Lower leg skin (tissue), 4 donors: ENCODE measurements at regions not wholly inside any gene's neighbourhood (a gene's known extent, or its start where the extent isn't known, plus 50 kb on each side); places are given as distances from the start of the nearest gene placed in this dataset.

Experiments
- DNase-seq, 2 donors: peaks; one replicate each; pipeline ENCODE4 v3.0.0-alpha.2; 2019; ENCODE audit warnings: low spot score in 2 of 2
- H3K4me3 ChIP-seq: fragments of 200-600 bp; sonication (generic); 2 replicates; pipeline ENCODE4 v1.5.1; 2017; ENCODE audit warnings: mild to moderate bottlenecking, low read depth; ENCODE audit not compliant: poor library complexity, severe bottlenecking
- POLR2A ChIP-seq, 2 donors: fragments of 450-650 bp; IDR thresholded peaks; one replicate each; pipeline ENCODE4 v1.6.1; 2016 to 2017; ENCODE audit warnings: antibody characterized with exemption in 2 of 2, mild to moderate bottlenecking in 1 of 2, moderate library complexity in 1 of 2
- WGBS, 2 donors: methylation state at CpG; one replicate each; pipeline ENCODE4 v1.1.5; 2018; 5-methylcytosine and 5-hydroxymethylcytosine counted together
- intact Hi-C: fragments of 100-400 bp; cut with DNase I; formaldehyde crosslinking; loops from one replicate; pipeline ENCODE4 v1.15.0; 2023; ENCODE audit warnings: low total_unique reads
- TF ChIP-seq, protein P1 (sequence below), 3 donors: fragments of 450-650 bp; IDR thresholded peaks; one replicate each; pipeline ENCODE4 v1.5.1; 2016; ENCODE audit warnings: antibody characterized with exemption in 3 of 3, mild to moderate bottlenecking in 3 of 3, moderate library complexity in 2 of 3

GRCh38 chr11:82676483-82677094 is 57.1 kb downstream of the FAM181B start:
- TF ChIP-seq, protein P1, sequence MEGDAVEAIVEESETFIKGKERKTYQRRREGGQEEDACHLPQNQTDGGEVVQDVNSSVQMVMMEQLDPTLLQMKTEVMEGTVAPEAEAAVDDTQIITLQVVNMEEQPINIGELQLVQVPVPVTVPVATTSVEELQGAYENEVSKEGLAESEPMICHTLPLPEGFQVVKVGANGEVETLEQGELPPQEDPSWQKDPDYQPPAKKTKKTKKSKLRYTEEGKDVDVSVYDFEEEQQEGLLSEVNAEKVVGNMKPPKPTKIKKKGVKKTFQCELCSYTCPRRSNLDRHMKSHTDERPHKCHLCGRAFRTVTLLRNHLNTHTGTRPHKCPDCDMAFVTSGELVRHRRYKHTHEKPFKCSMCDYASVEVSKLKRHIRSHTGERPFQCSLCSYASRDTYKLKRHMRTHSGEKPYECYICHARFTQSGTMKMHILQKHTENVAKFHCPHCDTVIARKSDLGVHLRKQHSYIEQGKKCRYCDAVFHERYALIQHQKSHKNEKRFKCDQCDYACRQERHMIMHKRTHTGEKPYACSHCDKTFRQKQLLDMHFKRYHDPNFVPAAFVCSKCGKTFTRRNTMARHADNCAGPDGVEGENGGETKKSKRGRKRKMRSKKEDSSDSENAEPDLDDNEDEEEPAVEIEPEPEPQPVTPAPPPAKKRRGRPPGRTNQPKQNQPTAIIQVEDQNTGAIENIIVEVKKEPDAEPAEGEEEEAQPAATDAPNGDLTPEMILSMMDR (IDR thresholded peaks at IDR 0.05): no peak
- TF ChIP-seq POLR2A (IDR thresholded peaks at IDR 0.05): no peak
- intact Hi-C loops: no loop called here
- WGBS, 2 donors: 52 to 54% methylated on average over 3 of the region's 3 CpGs
- H3K4me3 ChIP-seq: no peak overlapping the region
- DNase-seq: no peak

DNA sequence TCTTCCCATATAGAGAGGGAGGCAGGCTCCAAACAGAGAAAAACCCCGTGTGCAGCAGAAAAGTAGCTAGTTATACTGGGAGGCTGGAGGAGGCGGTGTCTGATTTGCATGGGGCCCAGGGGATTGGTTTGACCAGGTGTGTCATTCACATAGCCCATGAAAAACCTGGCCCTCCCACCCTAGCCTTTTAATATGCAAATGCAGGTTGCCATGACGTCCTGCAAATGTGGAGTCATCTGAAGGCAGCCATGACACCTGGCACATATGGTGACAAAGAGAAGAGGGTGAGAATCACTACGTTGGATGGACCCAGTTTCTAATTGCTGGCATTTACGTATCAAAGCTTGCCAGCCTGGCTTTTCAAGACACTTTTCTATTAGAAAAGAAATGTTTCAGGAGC is 57.8 kb downstream of the FAM181B start:
- TF ChIP-seq, protein P1 (IDR thresholded peaks at IDR 0.05): no peak
- no peak for TF ChIP-seq POLR2A (IDR thresholded peaks at IDR 0.05)
- no peak overlapping the region for H3K4me3 ChIP-seq
- DNase-seq: no peak
- WGBS, 2 donors: 77 to 78% methylated on average over 5 of the region's 5 CpGs
- intact Hi-C loops: no loop called here

GRCh38 chr11:82673631-82674030 is 60.0 kb downstream of the FAM181B start:
- no peak overlapping the region for H3K4me3 ChIP-seq
- WGBS, 2 donors: 59 to 76% methylated on average over 3 of the region's 3 CpGs
- no peak for DNase-seq
- intact Hi-C loops: no loop called here
- TF ChIP-seq, protein P1 (IDR thresholded peaks at IDR 0.05): no peak
- no peak for TF ChIP-seq POLR2A (IDR thresholded peaks at IDR 0.05)

DNA sequence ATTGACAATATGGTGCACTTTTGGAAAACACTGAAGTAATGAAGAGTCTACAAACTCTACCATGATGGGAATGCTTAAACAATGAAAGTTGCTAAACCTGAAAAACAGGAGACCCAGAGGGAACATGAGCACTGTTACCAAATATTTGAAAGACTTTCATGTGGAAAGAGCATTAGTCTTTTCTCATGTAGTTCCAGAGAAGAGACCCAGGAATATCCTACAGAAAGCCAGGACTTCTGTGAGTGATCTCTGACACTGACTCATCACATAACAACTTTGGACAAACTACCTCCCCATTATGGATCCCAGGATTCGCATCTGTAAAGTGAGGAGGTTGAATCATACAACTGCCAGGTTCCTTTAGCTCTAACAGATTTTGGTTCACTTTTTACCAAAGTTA is 62.2 kb downstream of the FAM181B start:
- intact Hi-C loops: no loop called here
- TF ChIP-seq, protein P1 (IDR thresholded peaks at IDR 0.05): no peak
- no peak for DNase-seq
- WGBS, 2 donors: 63 to 79% methylated on average over 1 of the region's 1 CpG
- no peak overlapping the region for H3K4me3 ChIP-seq

DNA sequence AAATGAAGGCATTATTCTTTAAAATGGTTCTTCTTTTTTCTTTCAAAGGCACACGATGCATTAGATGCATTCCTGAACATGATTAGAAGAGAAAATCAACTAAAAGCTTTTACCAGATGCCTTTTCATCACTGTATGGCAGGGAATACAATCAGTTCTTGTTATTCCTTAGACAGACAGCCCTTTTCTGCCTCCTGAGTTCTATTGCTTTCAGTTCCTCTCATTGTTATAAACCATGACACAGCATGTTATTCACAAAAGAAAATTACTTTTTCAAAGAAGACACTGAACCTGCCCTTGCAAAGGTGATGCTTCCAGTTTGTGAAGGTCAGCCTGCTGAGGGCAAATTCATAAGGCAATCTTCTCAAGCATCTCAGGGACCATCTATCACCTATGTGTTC is 70.1 kb downstream of the FAM181B start:
- TF ChIP-seq, protein P1 (IDR thresholded peaks at IDR 0.05): no peak
- TF ChIP-seq POLR2A (IDR thresholded peaks at IDR 0.05): no peak
- intact Hi-C loops: no loop called here
- DNase-seq: no peak
- no peak overlapping the region for H3K4me3 ChIP-seq
- 49 to 56% methylated on average over 1 of the region's 1 CpG for WGBS, 2 donors

DNA sequence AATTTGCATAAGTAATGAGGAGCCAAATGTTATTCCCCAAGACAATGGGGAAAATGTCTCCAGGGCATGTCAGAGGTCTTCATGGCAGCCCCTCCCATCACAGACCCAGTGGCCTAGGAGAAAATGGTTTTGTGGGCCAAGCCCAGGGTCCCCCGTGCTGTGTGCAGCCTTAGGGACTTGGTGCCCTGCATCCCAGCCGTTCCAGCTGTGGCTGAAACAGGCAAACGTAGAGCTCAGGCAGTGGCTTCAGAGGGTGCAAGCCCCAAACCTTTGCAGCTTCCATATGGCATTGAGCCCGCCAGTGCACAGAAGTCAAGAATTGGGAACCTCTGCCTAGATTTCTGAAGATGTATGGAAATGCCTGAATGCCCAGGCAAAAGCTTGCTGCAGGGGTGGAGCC is 79.9 kb downstream of the FAM181B start:
- no peak for TF ChIP-seq POLR2A (IDR thresholded peaks at IDR 0.05)
- TF ChIP-seq, protein P1 (IDR thresholded peaks at IDR 0.05): no peak
- WGBS, 2 donors: 67 to 73% methylated on average over 4 of the region's 4 CpGs
- H3K4me3 ChIP-seq: no peak overlapping the region
- DNase-seq: no peak
- intact Hi-C loops: no loop called here
